ENCODE measurements at regions not wholly inside any gene's neighbourhood (a gene's known extent, or its start where the extent isn't known, plus 50 kb on each side); places are given as distances from the start of the nearest gene placed in this dataset.

GRCh38 chr6:122102026-122102425 is 297.4 kb upstream of the HSF2 start:
- no peaks in the 10 kb centered on the region for H3K36me3 ChIP-seq
- H3K9me3 ChIP-seq, result no peaks in the 10 kb centered on the region
- no peaks in the 10 kb centered on the region for H3K4me1 ChIP-seq
- DNase-seq (ENCODE audit: low spot score in 2 of 2), result no peak
- TF ChIP-seq POLR2AphosphoS5 (IDR thresholded peaks at IDR 0.05) (no peak), EP300 (IDR thresholded peaks at IDR 0.05) (no peak), CTCF (IDR thresholded peaks at IDR 0.05) (no peak), POLR2A (IDR thresholded peaks at IDR 0.05) (no peak)
- H3K4me3 ChIP-seq, result no peak overlapping the region
- WGBS, result 88% methylated on average over 3 of the region's 3 CpGs
- H3K27me3 ChIP-seq, result no peaks in the 10 kb centered on the region
- no peak overlapping the region for H3K27ac ChIP-seq

- 82% methylated on average over 3 of the region's 3 CpGs for WGBS
- no peak overlapping the region for H3K27ac ChIP-seq
- TF ChIP-seq POLR2A (IDR thresholded peaks at IDR 0.05) (no peak), EP300 (IDR thresholded peaks at IDR 0.05) (no peak), CTCF (IDR thresholded peaks at IDR 0.05) (no peak), POLR2AphosphoS5 (IDR thresholded peaks at IDR 0.05) (no peak)
Measured at GRCh38 chr6:122107256-122107852, 292.1 kb upstream of the HSF2 start.

GRCh38 chr6:122109075-122109474 is 290.4 kb upstream of the HSF2 start:
- Histone ChIP-seq H3K27ac (no peak overlapping the region), H3K4me3 (no peak overlapping the region), H3K36me3 (no peaks in the 10 kb centered on the region), H3K4me1 (peaks cover 7% of the 10 kb centered on the region), H3K9me3 (no peaks in the 10 kb centered on the region), H3K27me3 (no peaks in the 10 kb centered on the region)
- TF ChIP-seq EP300 (IDR thresholded peaks at IDR 0.05) (no peak), POLR2A (IDR thresholded peaks at IDR 0.05) (no peak), POLR2AphosphoS5 (IDR thresholded peaks at IDR 0.05) (no peak), CTCF (IDR thresholded peaks at IDR 0.05) (no peak)
- no peak for DNase-seq (ENCODE audit: low spot score in 2 of 2)

More at GRCh38 chr6:122107256-122107852, 292.1 kb upstream of the HSF2 start:
- no peak for DNase-seq (ENCODE audit: low spot score in 2 of 2)
- H3K27me3 ChIP-seq, result no peaks in the 10 kb centered on the region
- H3K4me1 ChIP-seq, result peaks cover 7% of the 10 kb centered on the region
- no peaks in the 10 kb centered on the region for H3K36me3 ChIP-seq
- H3K9me3 ChIP-seq, result no peaks in the 10 kb centered on the region
- no peak overlapping the region for H3K4me3 ChIP-seq

GRCh38 chr6:122114717-122115116 is 284.7 kb upstream of the HSF2 start:
- WGBS, result 56% methylated on average over 2 of the region's 2 CpGs
- DNase-seq (ENCODE audit: low spot score in 2 of 2), result no peak

GRCh38 chr6:122116119-122116834 is 283.2 kb upstream of the HSF2 start:
- no peak for DNase-seq (ENCODE audit: low spot score in 2 of 2)
- Histone ChIP-seq H3K27me3 (no peaks in the 10 kb centered on the region), H3K36me3 (no peaks in the 10 kb centered on the region), H3K27ac (no peak overlapping the region), H3K4me3 (no peak overlapping the region), H3K9me3 (no peaks in the 10 kb centered on the region), H3K4me1 (peaks cover 16% of the 10 kb centered on the region)
- 27% methylated on average over 5 of the region's 5 CpGs for WGBS
- no peak for TF ChIP-seq POLR2A (IDR thresholded peaks at IDR 0.05)

More at GRCh38 chr6:122114717-122115116, 284.7 kb upstream of the HSF2 start:
- Histone ChIP-seq H3K27me3 (no peaks in the 10 kb centered on the region), H3K4me1 (peaks cover 20% of the 10 kb centered on the region), H3K36me3 (no peaks in the 10 kb centered on the region), H3K9me3 (no peaks in the 10 kb centered on the region), H3K27ac (no peak overlapping the region), H3K4me3 (no peak overlapping the region)
- no peak for TF ChIP-seq POLR2A (IDR thresholded peaks at IDR 0.05)
- TF ChIP-seq POLR2AphosphoS5 (IDR thresholded peaks at IDR 0.05), result no peak
- TF ChIP-seq EP300 (IDR thresholded peaks at IDR 0.05), result no peak

- no peak for DNase-seq (ENCODE audit: low spot score in 2 of 2)
- Histone ChIP-seq H3K4me3 (no peak overlapping the region), H3K27me3 (no peaks in the 10 kb centered on the region), H3K4me1 (peaks cover 16% of the 10 kb centered on the region), H3K9me3 (no peaks in the 10 kb centered on the region), H3K27ac (no peak overlapping the region), H3K36me3 (no peaks in the 10 kb centered on the region)
- no peak for TF ChIP-seq EP300 (IDR thresholded peaks at IDR 0.05)
- no peak for TF ChIP-seq POLR2AphosphoS5 (IDR thresholded peaks at IDR 0.05)
- no peak for TF ChIP-seq POLR2A (IDR thresholded peaks at IDR 0.05)
- TF ChIP-seq CTCF (IDR thresholded peaks at IDR 0.05), result no peak
- WGBS, result 36% methylated on average over 2 of the region's 2 CpGs
Measured at GRCh38 chr6:122116835-122117627, 282.4 kb upstream of the HSF2 start.

Data from suprapubic skin (tissue), 4 donors.